Liver (tissue), 7 donors: ENCODE measurements at regions not wholly inside any gene's neighbourhood (a gene's known extent, or its start where the extent isn't known, plus 50 kb on each side); places are given as distances from the start of the nearest gene placed in this dataset.

ENCODE experiments used
- DNase-seq: peaks from one replicate; pipeline ENCODE4 v3.0.0-alpha.2; 2017; ENCODE audit warnings: low spot score
- H3K27ac ChIP-seq, 2 donors: one replicate each; pipeline ENCODE4 v1.7.0; 2013; ENCODE audit warnings: inconsistent platforms in 2 of 2, low read length in 2 of 2, control low read depth in 1 of 2, low read depth in 1 of 2, mild to moderate bottlenecking in 1 of 2
- H3K27me3 ChIP-seq, 4 donors: one replicate each; pipeline versions ENCODE4 v1.6.1 to v1.7.0; 2013; ENCODE audit warnings: low read length in 3 of 4, inconsistent platforms in 1 of 4, mild to moderate bottlenecking in 1 of 4, moderate library complexity in 1 of 4; ENCODE audit not compliant: control insufficient read depth in 4 of 4, insufficient read depth in 4 of 4
- H3K36me3 ChIP-seq, 4 donors: one replicate each; pipeline versions ENCODE4 v1.6.1 to v1.7.0; 2013; ENCODE audit warnings: low read length in 3 of 4, mild to moderate bottlenecking in 3 of 4, low read depth in 1 of 4, moderate library complexity in 1 of 4; ENCODE audit not compliant: control insufficient read depth in 4 of 4, insufficient read depth in 3 of 4
- H3K4me1 ChIP-seq, 4 donors: one replicate each; pipeline versions ENCODE4 v1.6.1 to v1.7.0; 2013; ENCODE audit warnings: low read length in 3 of 4, mild to moderate bottlenecking in 3 of 4, moderate library complexity in 1 of 4; ENCODE audit not compliant: control insufficient read depth in 4 of 4, insufficient read depth in 4 of 4
- H3K4me3 ChIP-seq, 3 donors: one replicate each; pipeline versions ENCODE4 v1.6.1 to v1.7.0; 2013; ENCODE audit warnings: low read length in 3 of 3, control low read depth in 1 of 3, low read depth in 1 of 3, mild to moderate bottlenecking in 1 of 3
- H3K9ac ChIP-seq, 2 donors: one replicate each; pipeline ENCODE4 v1.7.0; 2013; ENCODE audit warnings: low read length in 2 of 2, mild to moderate bottlenecking in 2 of 2, moderate library complexity in 2 of 2, control low read depth in 1 of 2, low read depth in 1 of 2
- H3K9me3 ChIP-seq, 4 donors: one replicate each; pipeline versions ENCODE4 v1.6.1 to v1.7.0; 2013; ENCODE audit warnings: low read length in 3 of 4; ENCODE audit not compliant: control insufficient read depth in 4 of 4
- ATF3 ChIP-seq: IDR thresholded peaks from 2 replicates; pipeline ENCODE4 v1.6.1; 2016; ENCODE audit warnings: antibody characterized with exemption
- FOXA1 ChIP-seq: IDR thresholded peaks from 2 replicates; pipeline ENCODE4 v1.6.1; 2016; ENCODE audit warnings: antibody characterized with exemption
- FOXA2 ChIP-seq: IDR thresholded peaks from 2 replicates; pipeline ENCODE4 v1.6.1; 2016; ENCODE audit warnings: antibody characterized with exemption
- GABPA ChIP-seq, 2 donors: IDR thresholded peaks in 1 of 2; conservative IDR thresholded peaks in 1 of 2; 2 replicates each; pipeline ENCODE4 v1.6.1; 2016; ENCODE audit warnings: antibody characterized with exemption in 2 of 2, mild to moderate bottlenecking in 1 of 2, moderate library complexity in 1 of 2
- HNF4A ChIP-seq, 2 donors: conservative IDR thresholded peaks; 2 replicates each; pipeline ENCODE4 v1.6.1; 2016; ENCODE audit warnings: antibody characterized with exemption in 2 of 2, mild to moderate bottlenecking in 2 of 2
- HNF4G ChIP-seq: IDR thresholded peaks from 2 replicates; pipeline ENCODE4 v1.6.1; 2016; ENCODE audit warnings: antibody characterized with exemption
- MAX ChIP-seq: IDR thresholded peaks from 2 replicates; pipeline ENCODE4 v1.6.1; 2016; ENCODE audit warnings: antibody characterized with exemption
- NR2F2 ChIP-seq: IDR thresholded peaks from 2 replicates; pipeline ENCODE4 v1.6.1; 2016; ENCODE audit warnings: antibody characterized with exemption
- REST ChIP-seq: IDR thresholded peaks from 2 replicates; pipeline ENCODE4 v1.6.1; 2016; ENCODE audit warnings: antibody characterized with exemption, mild to moderate bottlenecking
- RXRA ChIP-seq, 2 donors: IDR thresholded peaks; 2 replicates each; pipeline ENCODE4 v1.6.1; 2017 to 2018; ENCODE audit warnings: antibody characterized with exemption in 2 of 2, mild to moderate bottlenecking in 1 of 2
- SP1 ChIP-seq: IDR thresholded peaks from 2 replicates; pipeline ENCODE4 v1.6.1; 2018; ENCODE audit warnings: antibody characterized with exemption, mild to moderate bottlenecking
- TAF1 ChIP-seq: conservative IDR thresholded peaks from 2 replicates; pipeline ENCODE4 v1.6.1; 2016; ENCODE audit warnings: antibody characterized with exemption, mild to moderate bottlenecking
- YY1 ChIP-seq: IDR thresholded peaks from 2 replicates; pipeline ENCODE4 v1.6.1; 2016; ENCODE audit warnings: antibody characterized with exemption, mild to moderate bottlenecking
- ZBTB33 ChIP-seq: IDR thresholded peaks from 2 replicates; pipeline ENCODE4 v1.6.1; 2016; ENCODE audit warnings: antibody characterized with exemption
- WGBS: extraction: QIAGEN DNeasy Blood & Tissue Kit; methylation state at CpG from one replicate; pipeline ENCODE4 v1.1.7; 2013; 5-methylcytosine and 5-hydroxymethylcytosine counted together
- donor health status: healthy.
- donor health status: healthy.
- donor health status: healthy.
- donor health status: healthy.

- Histone ChIP-seq H3K4me3 (no peak overlapping the region), H3K36me3 (no peaks in the 10 kb centered on the region), H3K27me3 (no peaks in the 10 kb centered on the region), H3K9ac (no peak overlapping the region), H3K4me1 (no peaks in the 10 kb centered on the region), H3K27ac (no peak overlapping the region), H3K9me3 (no peaks in the 10 kb centered on the region)
- no peak for DNase-seq
- TF ChIP-seq ATF3, result no peak
- no peak for TF ChIP-seq HNF4G
- no peak for TF ChIP-seq MAX
- no peak for TF ChIP-seq FOXA2
- TF ChIP-seq NR2F2, result no peak
- WGBS, result 62% methylated on average over 13 of the region's 13 CpGs
Measured at GRCh38 chr16:86317813-86318650, 192.3 kb upstream of the FOXF1 start.

DNA sequence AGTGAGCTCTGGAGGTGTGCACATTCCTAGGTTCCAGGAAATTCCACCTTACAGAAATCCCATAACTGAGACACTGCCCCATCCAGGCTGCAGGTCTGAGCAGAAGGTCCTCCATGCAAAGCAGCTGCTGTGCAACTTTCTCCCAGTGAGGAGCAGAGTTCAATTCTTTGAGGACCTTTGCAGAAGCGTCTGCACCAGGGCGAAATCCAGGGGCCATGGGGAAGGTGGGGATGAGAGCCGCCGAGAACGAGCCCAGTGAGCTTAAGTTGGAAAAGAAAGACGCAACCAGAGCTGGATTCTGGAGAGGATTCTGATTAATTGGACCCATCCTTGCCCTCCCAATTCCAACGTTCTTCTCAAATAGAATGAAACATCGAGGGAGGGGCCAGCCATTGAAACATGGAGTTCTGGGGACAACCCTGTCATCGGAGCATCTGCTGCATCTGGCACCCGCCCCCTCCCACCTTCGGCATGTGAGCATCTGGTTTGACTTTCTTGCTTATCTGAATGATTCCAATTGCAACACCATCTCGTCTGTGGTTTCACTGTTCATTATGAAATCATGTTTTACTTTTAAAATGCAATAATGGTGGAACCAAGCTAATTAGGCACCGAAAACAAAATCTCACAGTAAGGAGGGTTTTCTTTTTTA lies 190.6 kb upstream of the FOXF1 start:
- Histone ChIP-seq H3K4me3 (no peak overlapping the region), H3K27me3 (no peaks in the 10 kb centered on the region), H3K36me3 (no peaks in the 10 kb centered on the region), H3K9me3 (peaks cover 0 to 2% (median 0%) of the 10 kb centered on the region in 4 donors), H3K4me1 (no peaks in the 10 kb centered on the region), H3K27ac (no peak overlapping the region), H3K9ac (no peak overlapping the region)
- 66% methylated on average over 13 of the region's 13 CpGs for WGBS
- TF ChIP-seq YY1, result no peak
- no peak for TF ChIP-seq FOXA2
- TF ChIP-seq REST, result no peak
- no peak for TF ChIP-seq HNF4G
- TF ChIP-seq SP1, result no peak
- no peak for TF ChIP-seq GABPA (IDR thresholded peaks at IDR 0.05 in 1 of 2, conservative IDR thresholded peaks at IDR 0.05 in 1 of 2)
- DNase-seq, result no peak

GRCh38 chr16:86320237-86320595 lies 190.1 kb upstream of the FOXF1 start:
- WGBS, result 88% methylated on average over 3 of the region's 3 CpGs

More at GRCh38 chr16:86320237-86320595, 190.1 kb upstream of the FOXF1 start:
- H3K36me3 ChIP-seq, result no peaks in the 10 kb centered on the region
- no peak for DNase-seq
- no peak overlapping the region for H3K9ac ChIP-seq
- H3K27ac ChIP-seq, result no peak overlapping the region
- no peak overlapping the region for H3K4me3 ChIP-seq
- no peaks in the 10 kb centered on the region for H3K27me3 ChIP-seq
- H3K9me3 ChIP-seq, result peaks cover 0 to 3% (median under 1%) of the 10 kb centered on the region in 4 donors
- no peaks in the 10 kb centered on the region for H3K4me1 ChIP-seq
- TF ChIP-seq FOXA1 (no peak), REST (no peak), SP1 (no peak), RXRA (IDR thresholded peaks at IDR 0.05) (no peak), HNF4A (conservative IDR thresholded peaks at IDR 0.05) (no peak), ZBTB33 (no peak), TAF1 (no peak), YY1 (no peak), NR2F2 (no peak)
